Inferior parietal cortex (tissue), 1 donor: ENCODE measurements at regions not wholly inside any gene's neighbourhood (a gene's known extent, or its start where the extent isn't known, plus 50 kb on each side); places are given as distances from the start of the nearest gene placed in this dataset.

Experiments
- DNase-seq: peaks from one replicate; pipeline ENCODE4 v3.0.0-alpha.2; 2016; ENCODE audit errors: extremely low spot score

- no peak for DNase-seq
These were observed 508.4 kb upstream of the GOT2 start for GRCh38 chr16:59242556-59242955.

- DNase-seq = no peak
These were observed 504.1 kb upstream of the GOT2 start for GRCh38 chr16:59238246-59238645.

GRCh38 chr16:59236804-59237458 is 502.8 kb upstream of the GOT2 start:
- no peak for DNase-seq

GRCh38 chr16:59224401-59224800 is 490.3 kb upstream of the GOT2 start:
- no peak for DNase-seq

GRCh38 chr16:59220011-59220410 is 485.9 kb upstream of the GOT2 start:
- DNase-seq = no peak

- DNase-seq = no peak
These were observed 482.2 kb upstream of the GOT2 start for GRCh38 chr16:59216291-59216690.

GRCh38 chr16:59214455-59214854 is 480.3 kb upstream of the GOT2 start:
- no peak for DNase-seq

GRCh38 chr16:59213952-59214351 is 479.8 kb upstream of the GOT2 start:
- DNase-seq = no peak

GRCh38 chr16:59212492-59213024 is 478.4 kb upstream of the GOT2 start:
- no peak for DNase-seq

- no peak for DNase-seq
These were observed 476.9 kb upstream of the GOT2 start for GRCh38 chr16:59210955-59211541.

GRCh38 chr16:59205403-59205802 is 471.3 kb upstream of the GOT2 start:
- DNase-seq = no peak

GRCh38 chr16:59204589-59204988 is 470.5 kb upstream of the GOT2 start:
- DNase-seq = no peak

- no peak for DNase-seq
These were observed 468.2 kb upstream of the GOT2 start for GRCh38 chr16:59202233-59202862.

- DNase-seq = no peak
These were observed 467.7 kb upstream of the GOT2 start for GRCh38 chr16:59201821-59202220.

GRCh38 chr16:59201160-59201559 is 467.0 kb upstream of the GOT2 start:
- DNase-seq = no peak

GRCh38 chr16:59198487-59198886 is 464.4 kb upstream of the GOT2 start:
- no peak for DNase-seq

- DNase-seq = no peak
These were observed 461.1 kb upstream of the GOT2 start for GRCh38 chr16:59195242-59195641.

- DNase-seq = no peak
These were observed 459.5 kb upstream of the GOT2 start for GRCh38 chr16:59193637-59194036.

GRCh38 chr16:59192551-59193199 is 458.6 kb upstream of the GOT2 start:
- no peak for DNase-seq

GRCh38 chr16:59190731-59191130 is 456.6 kb upstream of the GOT2 start:
- DNase-seq = no peak

GRCh38 chr16:59188029-59188428 is 453.9 kb upstream of the GOT2 start:
- DNase-seq = no peak

- no peak for DNase-seq
These were observed 447.8 kb upstream of the GOT2 start for GRCh38 chr16:59181821-59182420.
